OCI-LY7 (cell line): ENCODE measurements at regions not wholly inside any gene's neighbourhood (a gene's known extent, or its start where the extent isn't known, plus 50 kb on each side); places are given as distances from the start of the nearest gene placed in this dataset.

ENCODE experiments used
- BruUV-seq: library from RNA; stranded (reverse); fragments of 400-500 nt; replicated peaks from 2 replicates; lab custom pipeline; 2021; lab: Mats Ljungman, UMichigan
- CTCF ChIA-PET: fragments of 300-600 bp; sonication (Branson Sonifier 250); formaldehyde crosslinking; loops from one replicate; lab custom pipeline; 2022; ENCODE audit warnings: antibody characterized with exemption; ENCODE audit not compliant: unreplicated experiment; lab: Charles Lee
- POLR2A ChIA-PET: fragments of 300-600 bp; sonication (Branson Sonifier 250); formaldehyde crosslinking; loops from one replicate; lab custom pipeline; 2022; ENCODE audit warnings: antibody characterized with exemption; lab: Charles Lee
- DNase-seq: peaks from one replicate; pipeline ENCODE4 v3.0.0-alpha.2; 2015; ENCODE audit warnings: low spot score
- H2AFZ ChIP-seq: fragments of 200-600 bp; sonication (generic), shearing (Covaris generic); 2 replicates; pipeline ENCODE4 v1.6.1; 2014; ENCODE audit warnings: mild to moderate bottlenecking, antibody characterized with exemption, low read length, moderate library complexity
- H3K27ac ChIP-seq: fragments of 200-600 bp; sonication (generic); 2 replicates; pipeline ENCODE4 v1.5.1; 2014; ENCODE audit warnings: mixed run types, low read depth, mild to moderate bottlenecking, moderate library complexity, low read length, inconsistent platforms; ENCODE audit not compliant: poor library complexity, severe bottlenecking
- H3K36me3 ChIP-seq: fragments of 200-600 bp; sonication (generic); 2 replicates; pipeline ENCODE4 v1.6.1; 2014; ENCODE audit warnings: mild to moderate bottlenecking, antibody characterized with exemption, low read length, moderate library complexity, mixed read lengths; ENCODE audit not compliant: insufficient read depth
- H3K4me1 ChIP-seq: fragments of 200-600 bp; sonication (generic); 2 replicates; pipeline ENCODE4 v1.5.1; 2014; ENCODE audit warnings: mild to moderate bottlenecking, low read length; ENCODE audit not compliant: insufficient read depth, poor library complexity, severe bottlenecking
- H3K4me2 ChIP-seq: fragments of 200-600 bp; sonication (generic); 2 replicates; pipeline ENCODE4 v1.6.1; 2014; ENCODE audit warnings: mild to moderate bottlenecking, low read length
- H3K4me3 ChIP-seq: fragments of 200-600 bp; sonication (generic); 2 replicates; pipeline ENCODE4 v1.5.1; 2014; ENCODE audit warnings: mild to moderate bottlenecking, low read depth, low read length; ENCODE audit not compliant: poor library complexity, severe bottlenecking
- H3K79me2 ChIP-seq: fragments of 200-600 bp; sonication (generic); 2 replicates; pipeline ENCODE4 v1.6.1; 2016; ENCODE audit warnings: low read depth, mild to moderate bottlenecking, low read length, moderate library complexity, mixed read lengths; ENCODE audit not compliant: insufficient read depth
- H3K9me2 ChIP-seq: fragments of 200-600 bp; sonication (generic); 2 replicates; pipeline ENCODE4 v1.6.1; 2016; ENCODE audit warnings: mild to moderate bottlenecking, low read length, mixed read lengths; ENCODE audit not compliant: insufficient read depth
- H3K9me3 ChIP-seq: fragments of 200-600 bp; sonication (generic); 2 replicates; pipeline ENCODE4 v1.6.1; 2014; ENCODE audit warnings: mild to moderate bottlenecking, mixed run types, low read length, mixed read lengths
- H4K20me1 ChIP-seq: fragments of 200-600 bp; sonication (generic); 2 replicates; pipeline ENCODE4 v1.6.1; 2014; ENCODE audit warnings: mild to moderate bottlenecking, antibody characterized with exemption, low read length, moderate library complexity, mixed read lengths; ENCODE audit not compliant: insufficient read depth
- CTCF ChIP-seq: fragments of 200-600 bp; sonication (generic); conservative IDR thresholded peaks from 2 replicates; pipeline ENCODE4 v1.5.1; 2014; ENCODE audit warnings: mild to moderate bottlenecking, antibody characterized with exemption, low read length, moderate library complexity, mixed read lengths
- EZH2phosphoT487 ChIP-seq: fragments of 200-600 bp; sonication (generic); IDR thresholded peaks from 2 replicates; pipeline ENCODE4 v1.6.1; 2018; ENCODE audit warnings: low read depth, borderline replicate concordance, mild to moderate bottlenecking, mixed run types, antibody characterized with exemption, low read length, moderate library complexity, mixed read lengths
- intact Hi-C: fragments of 100-400 bp; cut with micrococcal nuclease; formaldehyde crosslinking; loops from one replicate; pipeline ENCODE4 v1.10.0; 2022; ENCODE audit not compliant: unreplicated experiment

- BruUV-seq = no TSS peak
- POLR2A ChIA-PET = interaction anchor here (0.6 kb wide), 1 partner anchor 26 kb away, joined by 3 read pairs; no protein-coding TSS in a partner anchor
- CTCF ChIA-PET = no interaction called here
- intact Hi-C loops = no loop called here
- Histone ChIP-seq H3K9me3 (no peaks in the 10 kb centered on the region), H3K4me1 (no peaks in the 10 kb centered on the region), H3K79me2 (no peaks in the 10 kb centered on the region), H4K20me1 (no peaks in the 10 kb centered on the region), H3K9me2 (no peaks in the 10 kb centered on the region), H3K36me3 (no peaks in the 10 kb centered on the region), H3K27ac (no peak overlapping the region), H2AFZ (no peak overlapping the region), H3K4me3 (no peak overlapping the region), H3K4me2 (no peak overlapping the region)
- no peak for DNase-seq
- TF ChIP-seq CTCF (no peak), EZH2phosphoT487 (no peak)
Observed at GRCh38 chr5:136856648-136857047, 491.3 kb upstream of the TRPC7 start.

- Histone ChIP-seq H3K4me2 (no peak overlapping the region), H2AFZ (no peak overlapping the region), H3K9me3 (no peaks in the 10 kb centered on the region), H3K4me3 (no peak overlapping the region), H3K9me2 (no peaks in the 10 kb centered on the region), H3K4me1 (no peaks in the 10 kb centered on the region), H4K20me1 (no peaks in the 10 kb centered on the region), H3K27ac (no peak overlapping the region), H3K36me3 (no peaks in the 10 kb centered on the region), H3K79me2 (no peaks in the 10 kb centered on the region)
- intact Hi-C loops = no loop called here
- no peak for DNase-seq
- CTCF ChIA-PET = no interaction called here
- no TSS peak for BruUV-seq
- TF ChIP-seq EZH2phosphoT487 = no peak
- TF ChIP-seq CTCF = no peak
- POLR2A ChIA-PET = no interaction called here
Observed at GRCh38 chr5:136853971-136854370, 488.6 kb upstream of the TRPC7 start.

GRCh38 chr5:136840601-136841000, 475.3 kb upstream of the TRPC7 start:
- ChIA-PET POLR2A (no interaction called here), CTCF (no interaction called here)
- H3K4me3 ChIP-seq = no peak overlapping the region
- H3K27ac ChIP-seq = no peak overlapping the region
- H3K4me1 ChIP-seq = no peaks in the 10 kb centered on the region
- H3K9me3 ChIP-seq = no peaks in the 10 kb centered on the region
- intact Hi-C loops = no loop called here
- H3K79me2 ChIP-seq = no peaks in the 10 kb centered on the region
- H3K36me3 ChIP-seq = no peaks in the 10 kb centered on the region
- H4K20me1 ChIP-seq = no peaks in the 10 kb centered on the region
- TF ChIP-seq EZH2phosphoT487 (no peak), CTCF (no peak)
- DNase-seq = no peak
- no peak overlapping the region for H3K4me2 ChIP-seq
- no peaks in the 10 kb centered on the region for H3K9me2 ChIP-seq
- no TSS peak for BruUV-seq
- no peak overlapping the region for H2AFZ ChIP-seq
